GM12875 (cell line): ENCODE measurements at regions not wholly inside any gene's neighbourhood (a gene's known extent, or its start where the extent isn't known, plus 50 kb on each side); places are given as distances from the start of the nearest gene placed in this dataset.

ENCODE experiments used
- H3K4me3 ChIP-seq: one replicate; pipeline ENCODE4 v1.5.1; 2011; ENCODE audit warnings: low read depth, low read length, control low read depth
- TF ChIP-seq, protein P1 (sequence below): IDR thresholded peaks from 2 replicates; pipeline ENCODE4 v1.5.1; 2011; ENCODE audit warnings: low read depth, mild to moderate bottlenecking, control low read depth, inconsistent platforms, low read length, moderate library complexity, borderline replicate concordance; ENCODE audit not compliant: insufficient read depth

DNA sequence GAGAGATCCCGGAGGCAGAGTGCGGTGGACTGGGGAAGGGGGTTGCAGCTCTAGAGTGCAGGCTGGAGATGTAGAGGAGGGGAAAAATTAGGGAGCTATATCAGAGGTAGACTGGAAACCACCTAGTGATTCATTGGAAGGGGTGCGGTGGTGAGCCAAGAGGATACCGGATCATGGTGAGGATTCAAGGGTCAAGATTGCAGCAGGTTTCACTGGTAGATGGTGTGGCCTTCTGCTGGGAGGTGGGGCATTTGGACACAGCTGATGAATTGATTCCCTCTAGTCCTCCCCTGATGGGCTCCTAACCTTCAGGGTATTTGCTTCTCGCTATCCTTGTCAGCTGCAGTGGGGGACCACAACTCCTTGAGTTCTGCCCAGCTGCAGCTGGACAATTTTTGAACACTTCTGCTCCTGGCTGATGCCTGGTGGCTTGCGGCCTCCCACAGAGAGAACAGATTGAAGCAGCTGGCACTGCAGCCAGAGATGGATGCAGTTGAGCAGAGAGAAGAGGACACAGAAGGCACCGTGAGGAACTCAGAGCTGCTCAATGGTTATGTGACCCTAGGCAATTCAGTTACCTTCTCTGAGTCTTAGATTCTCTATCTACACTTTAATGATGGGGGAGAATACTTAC is 134.4 kb upstream of the ABCA1 start:
- no peak overlapping the region for H3K4me3 ChIP-seq
- TF ChIP-seq, protein P1, sequence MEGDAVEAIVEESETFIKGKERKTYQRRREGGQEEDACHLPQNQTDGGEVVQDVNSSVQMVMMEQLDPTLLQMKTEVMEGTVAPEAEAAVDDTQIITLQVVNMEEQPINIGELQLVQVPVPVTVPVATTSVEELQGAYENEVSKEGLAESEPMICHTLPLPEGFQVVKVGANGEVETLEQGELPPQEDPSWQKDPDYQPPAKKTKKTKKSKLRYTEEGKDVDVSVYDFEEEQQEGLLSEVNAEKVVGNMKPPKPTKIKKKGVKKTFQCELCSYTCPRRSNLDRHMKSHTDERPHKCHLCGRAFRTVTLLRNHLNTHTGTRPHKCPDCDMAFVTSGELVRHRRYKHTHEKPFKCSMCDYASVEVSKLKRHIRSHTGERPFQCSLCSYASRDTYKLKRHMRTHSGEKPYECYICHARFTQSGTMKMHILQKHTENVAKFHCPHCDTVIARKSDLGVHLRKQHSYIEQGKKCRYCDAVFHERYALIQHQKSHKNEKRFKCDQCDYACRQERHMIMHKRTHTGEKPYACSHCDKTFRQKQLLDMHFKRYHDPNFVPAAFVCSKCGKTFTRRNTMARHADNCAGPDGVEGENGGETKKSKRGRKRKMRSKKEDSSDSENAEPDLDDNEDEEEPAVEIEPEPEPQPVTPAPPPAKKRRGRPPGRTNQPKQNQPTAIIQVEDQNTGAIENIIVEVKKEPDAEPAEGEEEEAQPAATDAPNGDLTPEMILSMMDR = no peak

DNA sequence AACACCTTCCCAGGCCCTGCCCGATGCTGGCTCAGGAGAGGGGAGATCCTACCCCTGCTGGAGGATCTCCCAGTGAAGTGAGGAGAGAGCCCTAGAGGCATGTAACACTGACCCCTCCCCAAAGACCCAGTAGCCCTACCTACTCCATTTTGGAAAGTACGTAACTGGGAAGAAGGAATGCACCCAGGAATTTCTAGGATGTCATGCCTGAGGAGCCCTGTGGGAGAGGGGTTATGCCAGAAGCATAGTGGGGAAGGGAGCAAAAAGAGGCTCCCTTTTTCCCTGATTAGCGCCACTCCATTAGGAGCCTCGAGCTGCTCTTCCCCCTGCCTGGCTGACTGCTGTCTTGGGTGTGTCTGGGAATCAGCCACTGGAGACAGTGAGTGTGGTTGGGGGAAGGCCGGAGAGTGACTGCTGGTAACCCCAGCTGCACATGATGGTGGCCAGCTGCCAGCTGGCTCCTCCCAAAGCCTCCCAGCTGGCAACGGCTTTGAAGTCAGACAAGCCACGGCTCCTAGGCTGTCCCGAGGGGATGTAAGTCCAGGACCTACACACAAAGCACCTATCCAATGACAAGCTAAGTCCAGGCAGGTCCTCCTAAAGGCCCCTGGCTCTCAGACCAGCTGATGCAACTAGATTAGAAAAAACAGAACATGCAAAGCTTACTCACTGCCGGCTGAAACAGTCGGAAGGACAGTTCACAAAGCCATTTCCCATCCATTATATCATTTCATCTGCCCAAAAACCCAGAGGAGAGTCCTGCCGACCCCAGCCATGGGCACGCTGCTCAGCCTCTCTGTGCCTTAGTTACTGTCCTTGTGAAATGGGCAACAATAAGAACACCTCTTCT is 136.5 kb upstream of the ABCA1 start:
- no peak overlapping the region for H3K4me3 ChIP-seq
- TF ChIP-seq, protein P1 = no peak

DNA sequence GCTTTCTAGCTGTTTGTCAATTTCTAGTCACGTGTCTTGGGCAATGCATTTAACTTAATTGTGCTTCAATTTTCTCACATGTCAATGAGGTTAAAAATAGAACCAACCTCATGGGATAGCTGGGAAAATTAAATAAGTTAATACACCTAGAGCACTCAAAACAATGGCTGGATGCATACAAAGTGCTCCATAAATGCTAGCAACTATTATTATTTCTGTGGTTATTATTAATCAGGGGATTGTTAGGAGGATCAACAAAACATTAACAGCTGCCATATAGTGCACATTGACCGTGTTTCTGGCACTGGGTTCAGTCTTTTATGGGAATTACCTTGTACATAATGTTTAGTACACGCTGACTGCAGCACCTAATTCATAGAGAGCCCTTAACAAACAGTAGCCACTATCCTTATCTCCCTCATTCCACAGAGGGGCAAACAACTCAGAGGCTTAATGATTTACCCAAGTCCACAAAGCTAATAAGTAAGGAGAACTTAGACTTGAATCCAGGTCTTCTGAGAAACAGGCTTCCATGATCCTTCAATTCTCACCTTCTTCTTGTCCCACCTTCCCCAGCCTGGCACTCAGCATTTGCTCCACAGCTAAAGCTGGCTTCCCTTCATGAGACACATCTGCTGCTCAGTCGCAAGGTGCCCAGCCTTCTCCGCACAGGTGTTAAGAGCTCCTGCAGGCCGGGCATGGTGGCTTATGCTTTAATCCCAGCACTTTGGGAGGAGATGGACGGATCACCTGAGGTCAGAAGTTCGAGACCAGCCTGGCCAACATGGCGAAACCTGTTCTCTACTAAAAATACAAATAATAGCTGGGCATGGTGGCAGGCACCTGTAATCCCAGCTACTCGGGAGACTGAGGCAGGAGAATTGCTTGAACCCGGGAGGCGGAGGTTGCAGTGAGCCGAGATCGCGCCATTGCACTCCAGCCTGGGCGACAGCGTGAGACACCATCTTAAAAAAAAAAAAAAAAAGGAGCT is 137.4 kb upstream of the ABCA1 start:
- TF ChIP-seq, protein P1 = no peak
- no peak overlapping the region for H3K4me3 ChIP-seq

DNA sequence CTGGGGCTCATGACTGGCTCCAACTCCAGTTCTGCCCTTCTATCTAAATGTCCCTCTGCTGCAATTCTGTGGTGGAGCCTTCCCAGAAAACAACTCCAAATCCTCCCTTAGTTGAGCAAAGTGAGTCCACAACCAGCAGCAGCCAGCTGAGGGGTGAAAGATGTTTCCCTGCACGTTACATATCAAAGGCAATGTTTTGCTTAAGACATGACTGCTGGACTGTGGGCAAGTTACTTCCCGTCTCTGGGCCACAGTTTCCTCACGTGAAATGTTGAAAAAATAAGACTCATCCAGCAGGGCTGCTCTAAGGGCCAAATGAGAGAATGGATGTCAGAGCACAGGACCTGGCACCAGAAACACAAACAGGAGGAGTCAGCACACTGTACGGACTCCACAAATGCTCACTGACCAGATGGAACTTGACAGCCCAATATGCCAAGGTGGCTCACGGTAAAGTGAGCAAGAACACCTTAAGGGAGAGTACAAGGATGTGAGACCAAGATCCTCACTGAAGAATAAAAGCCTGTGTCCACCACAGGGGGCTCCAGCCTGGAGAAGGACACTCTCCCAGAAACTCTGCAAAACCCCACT is 138.4 kb upstream of the ABCA1 start:
- no peak overlapping the region for H3K4me3 ChIP-seq

DNA sequence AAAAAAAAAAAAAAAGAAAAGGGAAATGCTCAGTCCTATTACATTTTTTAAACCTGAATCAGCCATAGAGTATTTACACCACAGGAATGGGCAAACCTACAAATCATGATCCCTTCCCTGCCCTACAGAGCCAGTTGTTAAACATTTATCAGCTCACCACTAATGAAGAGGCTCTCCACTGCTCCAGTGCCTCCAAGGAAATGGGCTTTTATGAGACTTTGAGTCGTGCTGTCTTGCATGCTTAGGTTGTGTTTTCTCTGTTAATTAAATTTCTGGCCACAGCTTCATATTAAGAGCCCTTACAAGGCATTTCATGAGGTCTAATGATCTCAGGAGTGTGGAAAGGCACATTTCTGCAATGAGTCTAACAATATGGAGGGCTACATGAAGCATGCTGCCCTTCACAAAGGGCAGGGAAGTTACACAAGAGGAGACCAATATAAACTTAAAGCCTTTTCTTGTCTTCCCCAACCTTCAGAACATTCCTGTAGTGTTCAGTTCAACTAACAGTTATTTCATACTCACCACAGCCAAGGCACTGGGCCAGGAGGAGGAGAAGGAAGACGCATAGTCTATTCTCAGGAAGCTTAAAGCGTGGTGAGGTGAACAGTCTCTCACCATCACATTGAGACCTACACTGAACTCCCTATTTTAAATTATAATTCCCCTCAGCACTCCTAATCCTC is 140.1 kb upstream of the ABCA1 start:
- no peak overlapping the region for H3K4me3 ChIP-seq
- TF ChIP-seq, protein P1 = no peak

More for the DNA sequence above, 138.4 kb upstream of the ABCA1 start:
- TF ChIP-seq, protein P1 = no peak

DNA sequence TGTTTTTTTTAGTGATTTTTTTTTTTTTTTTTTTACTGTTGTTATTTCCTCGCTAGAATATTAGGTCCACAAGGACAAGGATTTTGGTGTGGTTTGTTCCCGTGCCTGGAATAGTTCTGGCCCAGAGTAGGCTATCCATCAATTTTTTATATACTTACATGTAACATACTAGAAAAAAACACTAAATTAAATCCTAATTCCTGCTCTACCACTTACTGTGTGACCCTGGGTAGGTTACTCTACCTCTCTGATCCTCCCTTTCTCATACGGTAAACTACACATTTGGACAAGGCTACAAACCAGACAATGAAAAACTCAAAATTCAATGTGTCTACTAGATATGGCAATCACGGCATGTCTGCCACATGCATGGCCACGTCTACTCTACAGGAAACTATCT is 141.3 kb upstream of the ABCA1 start:
- H3K4me3 ChIP-seq = no peak overlapping the region
- TF ChIP-seq, protein P1 = no peak
